Lower leg skin (tissue), 3 donors: ENCODE measurements at regions not wholly inside any gene's neighbourhood (a gene's known extent, or its start where the extent isn't known, plus 50 kb on each side); places are given as distances from the start of the nearest gene placed in this dataset.

Source experiments
- CTCF ChIP-seq, 3 donors: fragments of 450-650 bp; IDR thresholded peaks; one replicate each; pipeline ENCODE4 v1.5.1; 2016; ENCODE audit warnings: antibody characterized with exemption in 3 of 3, mild to moderate bottlenecking in 3 of 3, moderate library complexity in 2 of 3
- POLR2A ChIP-seq, 2 donors: fragments of 450-650 bp; IDR thresholded peaks; one replicate each; pipeline ENCODE4 v1.6.1; 2016 to 2017; ENCODE audit warnings: antibody characterized with exemption in 2 of 2, mild to moderate bottlenecking in 1 of 2, moderate library complexity in 1 of 2

GRCh38 chr17:13256545-13256944 lies 238.7 kb upstream of the ELAC2 start:
- TF ChIP-seq CTCF (IDR thresholded peaks at IDR 0.05) (no peak), POLR2A (IDR thresholded peaks at IDR 0.05) (no peak)
